ENCODE measurements at regions not wholly inside any gene's neighbourhood (a gene's known extent, or its start where the extent isn't known, plus 50 kb on each side); places are given as distances from the start of the nearest gene placed in this dataset.

- TF ChIP-seq CTCF (IDR thresholded peaks at IDR 0.05): no peak
- no peak for TF ChIP-seq POLR2AphosphoS5 (IDR thresholded peaks at IDR 0.05)
- TF ChIP-seq POLR2A (IDR thresholded peaks at IDR 0.05; ENCODE audit: low read depth): no peak
- no peak for TF ChIP-seq EP300 (IDR thresholded peaks at IDR 0.05)
Observed at GRCh38 chr15:60093273-60094067, 89.4 kb downstream of the FOXB1 start.
